Endodermal cell (in vitro differentiated cells): ENCODE measurements at regions not wholly inside any gene's neighbourhood (a gene's known extent, or its start where the extent isn't known, plus 50 kb on each side); places are given as distances from the start of the nearest gene placed in this dataset.

Experiments
- DNase-seq: peaks from one replicate; pipeline ENCODE4 v3.0.0-alpha.2; 2017
- H3K27ac ChIP-seq: 2 replicates; pipeline ENCODE4 v1.5.1; 2013; ENCODE audit warnings: mild to moderate bottlenecking, low read depth, low read length, moderate library complexity
- H3K27me3 ChIP-seq: 2 replicates; pipeline ENCODE4 v1.6.1; 2013; ENCODE audit warnings: mild to moderate bottlenecking, low read length, moderate library complexity; ENCODE audit not compliant: insufficient read depth, control insufficient read depth, poor library complexity, severe bottlenecking
- H3K36me3 ChIP-seq: 2 replicates; pipeline ENCODE4 v1.7.0; 2013; ENCODE audit warnings: mild to moderate bottlenecking, low read length, moderate library complexity; ENCODE audit not compliant: control insufficient read depth, insufficient read depth
- H3K4me1 ChIP-seq: one replicate; pipeline ENCODE4 v1.7.0; 2013; ENCODE audit warnings: low read length; ENCODE audit not compliant: control insufficient read depth, insufficient read depth
- H3K4me3 ChIP-seq: 2 replicates; pipeline ENCODE4 v1.5.1; 2013; ENCODE audit warnings: mild to moderate bottlenecking, low read length, moderate library complexity
- H3K9ac ChIP-seq: 2 replicates; pipeline ENCODE4 v1.6.1; 2013; ENCODE audit warnings: mild to moderate bottlenecking, low read length, moderate library complexity; ENCODE audit not compliant: poor library complexity, severe bottlenecking; ENCODE audit errors: extremely low read depth
- H3K9me3 ChIP-seq: 2 replicates; pipeline ENCODE4 v1.6.1; 2013; ENCODE audit warnings: mild to moderate bottlenecking, low read length, moderate library complexity; ENCODE audit not compliant: control insufficient read depth
- H3K27ac Mint-ChIP-seq: 2 replicates; pipeline ENCODE4 v1.8.0; 2020; ENCODE audit warnings: mixed read lengths
- H3K27me3 Mint-ChIP-seq: 2 replicates; pipeline ENCODE4 v1.8.0; 2021; ENCODE audit warnings: mild to moderate bottlenecking, mixed read lengths; ENCODE audit not compliant: insufficient read depth
- H3K36me3 Mint-ChIP-seq: 2 replicates; pipeline ENCODE4 v1.8.0; 2020; ENCODE audit warnings: low read depth, mixed read lengths
- H3K4me1 Mint-ChIP-seq: 2 replicates; pipeline ENCODE4 v1.8.0; 2020; ENCODE audit warnings: mixed read lengths
- H3K4me3 Mint-ChIP-seq: 2 replicates; pipeline ENCODE4 v1.8.0; 2020; ENCODE audit warnings: mild to moderate bottlenecking, moderate library complexity, mixed read lengths
- H3K9me3 Mint-ChIP-seq: 2 replicates; pipeline ENCODE4 v1.8.0; 2020; ENCODE audit warnings: mild to moderate bottlenecking, mixed read lengths
- WGBS, 2 experiments: methylation state at CpG; one replicate each; pipeline versions ENCODE4 v1.1.5 to v1.1.7; 2013; ENCODE audit warnings: missing lambda C conversion rate in 2 of 2, mixed read lengths in 1 of 2; ENCODE audit not compliant: insufficient coverage in 1 of 2, insufficient read length in 1 of 2; 5-methylcytosine and 5-hydroxymethylcytosine counted together
- TF ChIP-seq, protein P1 (sequence below): fragments of 200-600 bp; sonication (generic); conservative IDR thresholded peaks from 2 replicates; pipeline ENCODE4 v1.5.0; 2021; ENCODE audit warnings: antibody characterized with exemption, mild to moderate bottlenecking

DNA sequence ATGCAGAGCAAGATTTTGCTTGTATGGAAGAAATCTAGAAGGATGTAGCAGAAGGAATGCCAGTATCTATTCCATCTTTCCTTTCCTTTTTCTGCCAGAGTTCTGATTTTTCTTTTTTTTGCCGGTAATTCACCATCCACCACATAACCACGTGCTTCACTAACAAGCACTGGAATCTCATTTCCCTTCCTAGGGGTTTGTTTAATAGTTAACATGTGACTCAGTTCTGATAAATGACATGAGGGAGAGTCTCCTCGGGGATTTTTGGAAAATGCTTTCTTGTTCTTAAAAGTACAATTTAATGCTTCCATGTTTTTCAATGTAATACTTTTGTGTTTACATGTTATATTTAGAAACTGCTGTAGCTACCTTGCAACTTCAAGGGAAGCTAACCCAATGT lies 590.2 kb downstream of the SH2D4B start:
- Mint-ChIP-seq H3K27me3 (no peaks in the 10 kb centered on the region), H3K36me3 (no peaks in the 10 kb centered on the region), H3K4me3 (no peak overlapping the region), H3K27ac (no peak overlapping the region), H3K4me1 (no peaks in the 10 kb centered on the region), H3K9me3 (no peaks in the 10 kb centered on the region)
- TF ChIP-seq, protein P1, sequence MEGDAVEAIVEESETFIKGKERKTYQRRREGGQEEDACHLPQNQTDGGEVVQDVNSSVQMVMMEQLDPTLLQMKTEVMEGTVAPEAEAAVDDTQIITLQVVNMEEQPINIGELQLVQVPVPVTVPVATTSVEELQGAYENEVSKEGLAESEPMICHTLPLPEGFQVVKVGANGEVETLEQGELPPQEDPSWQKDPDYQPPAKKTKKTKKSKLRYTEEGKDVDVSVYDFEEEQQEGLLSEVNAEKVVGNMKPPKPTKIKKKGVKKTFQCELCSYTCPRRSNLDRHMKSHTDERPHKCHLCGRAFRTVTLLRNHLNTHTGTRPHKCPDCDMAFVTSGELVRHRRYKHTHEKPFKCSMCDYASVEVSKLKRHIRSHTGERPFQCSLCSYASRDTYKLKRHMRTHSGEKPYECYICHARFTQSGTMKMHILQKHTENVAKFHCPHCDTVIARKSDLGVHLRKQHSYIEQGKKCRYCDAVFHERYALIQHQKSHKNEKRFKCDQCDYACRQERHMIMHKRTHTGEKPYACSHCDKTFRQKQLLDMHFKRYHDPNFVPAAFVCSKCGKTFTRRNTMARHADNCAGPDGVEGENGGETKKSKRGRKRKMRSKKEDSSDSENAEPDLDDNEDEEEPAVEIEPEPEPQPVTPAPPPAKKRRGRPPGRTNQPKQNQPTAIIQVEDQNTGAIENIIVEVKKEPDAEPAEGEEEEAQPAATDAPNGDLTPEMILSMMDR, result no peak
- no peak overlapping the region for H3K4me3 ChIP-seq
- no peaks in the 10 kb centered on the region for H3K9me3 ChIP-seq
- WGBS, 2 experiments, result 89% methylated on average over 2 of the region's 3 CpGs; no CpG with 5 or more reads in 1 of the 2 experiments
- no peak overlapping the region for H3K9ac ChIP-seq
- H3K27me3 ChIP-seq, result no peaks in the 10 kb centered on the region
- no peak for DNase-seq
- no peak overlapping the region for H3K27ac ChIP-seq
- H3K36me3 ChIP-seq, result no peaks in the 10 kb centered on the region
- H3K4me1 ChIP-seq, result no peaks in the 10 kb centered on the region

DNA sequence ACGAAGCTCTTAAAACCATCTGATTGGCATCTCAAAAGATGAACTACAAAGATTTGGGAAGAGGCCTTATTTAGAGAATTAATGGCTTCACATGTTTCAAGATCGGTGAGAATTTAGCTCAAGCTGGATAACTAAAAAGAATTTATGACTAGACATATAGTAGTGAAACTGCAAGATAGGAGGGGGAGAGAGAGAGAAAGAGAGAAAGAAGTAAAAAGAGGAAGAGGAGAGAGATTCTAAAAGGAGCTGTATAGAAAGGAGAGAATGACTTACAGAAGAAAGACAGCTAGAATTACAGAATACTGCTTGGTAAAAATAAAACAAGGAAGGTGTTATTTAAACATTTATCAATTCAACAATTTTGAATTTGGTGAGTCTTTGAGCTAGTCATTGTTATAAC lies 592.3 kb downstream of the SH2D4B start:
- H3K9me3 ChIP-seq, result no peaks in the 10 kb centered on the region
- H3K36me3 ChIP-seq, result no peaks in the 10 kb centered on the region
- 85 to 98% methylated on average over 2 of the region's 2 CpGs for WGBS, 2 experiments
- Mint-ChIP-seq H3K27ac (no peak overlapping the region), H3K27me3 (no peaks in the 10 kb centered on the region), H3K36me3 (no peaks in the 10 kb centered on the region), H3K4me1 (no peaks in the 10 kb centered on the region), H3K4me3 (no peak overlapping the region), H3K9me3 (no peaks in the 10 kb centered on the region)
- TF ChIP-seq, protein P1, result no peak
- H3K27me3 ChIP-seq, result no peaks in the 10 kb centered on the region
- no peak overlapping the region for H3K9ac ChIP-seq
- H3K4me3 ChIP-seq, result no peak overlapping the region
- no peaks in the 10 kb centered on the region for H3K4me1 ChIP-seq
- DNase-seq, result no peak
- no peak overlapping the region for H3K27ac ChIP-seq

DNA sequence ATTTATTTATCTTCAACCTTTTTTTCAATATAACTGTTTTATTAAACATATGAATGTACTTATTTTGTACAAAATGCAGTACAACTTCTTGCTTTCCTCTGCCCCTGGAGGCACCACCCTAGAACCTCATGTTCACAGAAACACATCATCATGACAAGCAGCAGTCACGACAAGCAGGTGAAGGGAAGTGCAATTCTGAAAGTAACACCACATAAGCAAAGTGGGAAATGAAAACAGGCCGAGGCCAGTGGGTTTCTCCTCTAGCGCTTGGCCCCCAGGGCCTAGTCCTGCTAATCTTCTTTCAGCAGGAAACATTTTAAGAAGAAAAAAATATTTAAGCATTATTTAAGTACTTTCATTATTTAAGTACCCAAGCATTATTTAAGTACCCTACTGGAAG lies 598.1 kb downstream of the SH2D4B start:
- Histone ChIP-seq H3K27ac (no peak overlapping the region), H3K4me1 (no peaks in the 10 kb centered on the region), H3K27me3 (no peaks in the 10 kb centered on the region), H3K9ac (no peak overlapping the region), H3K9me3 (no peaks in the 10 kb centered on the region), H3K36me3 (no peaks in the 10 kb centered on the region), H3K4me3 (no peak overlapping the region)
- 91% methylated on average over 3 of the region's 3 CpGs; no CpG with 5 or more reads in 1 of the 2 experiments for WGBS, 2 experiments
- Mint-ChIP-seq H3K27me3 (no peaks in the 10 kb centered on the region), H3K4me3 (no peak overlapping the region), H3K36me3 (no peaks in the 10 kb centered on the region), H3K4me1 (no peaks in the 10 kb centered on the region), H3K27ac (no peak overlapping the region), H3K9me3 (no peaks in the 10 kb centered on the region)
- TF ChIP-seq, protein P1, result no peak
- no peak for DNase-seq
